Lower leg skin (tissue), 4 donors: ENCODE measurements at regions not wholly inside any gene's neighbourhood (a gene's known extent, or its start where the extent isn't known, plus 50 kb on each side); places are given as distances from the start of the nearest gene placed in this dataset.

Experiments used
- DNase-seq, 2 donors: peaks; one replicate each; pipeline ENCODE4 v3.0.0-alpha.2; 2019; ENCODE audit warnings: low spot score in 2 of 2
- H3K4me3 ChIP-seq: fragments of 200-600 bp; sonication (generic); 2 replicates; pipeline ENCODE4 v1.5.1; 2017; ENCODE audit warnings: mild to moderate bottlenecking, low read depth; ENCODE audit not compliant: poor library complexity, severe bottlenecking
- CTCF ChIP-seq, 3 donors: fragments of 450-650 bp; IDR thresholded peaks; one replicate each; pipeline ENCODE4 v1.5.1; 2016; ENCODE audit warnings: antibody characterized with exemption in 3 of 3, mild to moderate bottlenecking in 3 of 3, moderate library complexity in 2 of 3
- POLR2A ChIP-seq, 2 donors: fragments of 450-650 bp; IDR thresholded peaks; one replicate each; pipeline ENCODE4 v1.6.1; 2016 to 2017; ENCODE audit warnings: antibody characterized with exemption in 2 of 2, mild to moderate bottlenecking in 1 of 2, moderate library complexity in 1 of 2
- WGBS, 2 donors: methylation state at CpG; one replicate each; pipeline ENCODE4 v1.1.5; 2018; 5-methylcytosine and 5-hydroxymethylcytosine counted together
- intact Hi-C: fragments of 100-400 bp; cut with DNase I; formaldehyde crosslinking; loops from one replicate; pipeline ENCODE4 v1.15.0; 2023; ENCODE audit warnings: low total_unique reads

- TF ChIP-seq POLR2A (IDR thresholded peaks at IDR 0.05) (no peak), CTCF (IDR thresholded peaks at IDR 0.05) (no peak)
- WGBS, 2 donors: 84 to 89% methylated on average over 2 of the region's 2 CpGs
- no peak overlapping the region for H3K4me3 ChIP-seq
Observed at GRCh38 chr6:54680531-54680930, 166.0 kb upstream of the FAM83B start.

GRCh38 chr6:54681267-54681666, 165.3 kb upstream of the FAM83B start:
- DNase-seq: no peak
- H3K4me3 ChIP-seq: no peak overlapping the region
- TF ChIP-seq POLR2A (IDR thresholded peaks at IDR 0.05) (no peak), CTCF (IDR thresholded peaks at IDR 0.05) (no peak)
- intact Hi-C loops: no loop called here
- 88 to 91% methylated on average over 2 of the region's 2 CpGs for WGBS, 2 donors

More at GRCh38 chr6:54680531-54680930, 166.0 kb upstream of the FAM83B start:
- DNase-seq: no peak
- intact Hi-C loops: no loop called here

- intact Hi-C loops: no loop called here
- no peak for TF ChIP-seq POLR2A (IDR thresholded peaks at IDR 0.05)
- no peak for TF ChIP-seq CTCF (IDR thresholded peaks at IDR 0.05)
- 65 to 83% methylated on average over 4 of the region's 4 CpGs for WGBS, 2 donors
- no peak overlapping the region for H3K4me3 ChIP-seq
- no peak for DNase-seq
Observed at GRCh38 chr6:54681987-54682386, 164.6 kb upstream of the FAM83B start.

GRCh38 chr6:54689620-54690019, 157.0 kb upstream of the FAM83B start:
- 45 to 62% methylated on average over 2 of the region's 2 CpGs for WGBS, 2 donors
- TF ChIP-seq POLR2A (IDR thresholded peaks at IDR 0.05) (no peak), CTCF (IDR thresholded peaks at IDR 0.05) (no peak)
- DNase-seq: no peak
- intact Hi-C loops: no loop called here
- H3K4me3 ChIP-seq: no peak overlapping the region

GRCh38 chr6:54690596-54690995, 156.0 kb upstream of the FAM83B start:
- intact Hi-C loops: no loop called here
- no peak for DNase-seq
- H3K4me3 ChIP-seq: no peak overlapping the region
- WGBS, 2 donors: 63% methylated on average over 5 of the region's 5 CpGs
- no peak for TF ChIP-seq POLR2A (IDR thresholded peaks at IDR 0.05)
- no peak for TF ChIP-seq CTCF (IDR thresholded peaks at IDR 0.05)

- no peak overlapping the region for H3K4me3 ChIP-seq
- TF ChIP-seq CTCF (IDR thresholded peaks at IDR 0.05) (no peak), POLR2A (IDR thresholded peaks at IDR 0.05) (no peak)
- WGBS, 2 donors: 95 to 98% methylated on average over 3 of the region's 3 CpGs
- DNase-seq: no peak
- intact Hi-C loops: no loop called here
Observed at GRCh38 chr6:54694928-54695532, 151.5 kb upstream of the FAM83B start.
